Heart left ventricle (tissue), 16 donors: ENCODE measurements at regions not wholly inside any gene's neighbourhood (a gene's known extent, or its start where the extent isn't known, plus 50 kb on each side); places are given as distances from the start of the nearest gene placed in this dataset.

Experiments used
- ATAC-seq, 4 donors: fragments of 200-7000 bp; cut with Tn5 transposase; one replicate each; pipeline ENCODE4 v1.9.1; 2020 to 2022; ENCODE audit warnings: moderate library complexity in 4 of 4, mild to moderate bottlenecking in 3 of 4, moderate number of reproducible peaks in 1 of 4
- DNase-seq, 5 donors: peaks; one replicate each; pipeline ENCODE4 v3.0.0-alpha.2; 2020
- H3K27ac ChIP-seq, 12 donors: fragments of 200-600 bp; sonication (generic) in 4 of 12; one replicate each; pipeline versions ENCODE4 v1.5.0 to v1.8.0; 2016 to 2022; ENCODE audit warnings: mild to moderate bottlenecking in 2 of 12
- H3K27me3 ChIP-seq, 9 donors: fragments of 200-600 bp; sonication (generic) in 2 of 9; one replicate each; pipeline versions ENCODE4 v1.5.1 to v1.8.0; 2016 to 2022; ENCODE audit warnings: mild to moderate bottlenecking in 3 of 9
- H3K36me3 ChIP-seq, 9 donors: fragments of 200-600 bp; sonication (generic) in 2 of 9; one replicate each; pipeline versions ENCODE4 v1.5.0 to v1.8.0; 2018 to 2022; ENCODE audit warnings: mild to moderate bottlenecking in 2 of 9
- H3K4me1 ChIP-seq, 12 donors: fragments of 200-600 bp; sonication (generic) in 4 of 12; one replicate each; pipeline versions ENCODE4 v1.5.0 to v1.8.0; 2016 to 2022; ENCODE audit warnings: mild to moderate bottlenecking in 3 of 12
- H3K4me3 ChIP-seq, 12 donors: fragments of 200-600 bp; sonication (generic) in 4 of 12; one replicate each; pipeline versions ENCODE4 v1.5.0 to v1.8.0; 2017 to 2022; ENCODE audit warnings: mild to moderate bottlenecking in 9 of 12, moderate library complexity in 4 of 12
- H3K9me3 ChIP-seq, 12 donors: fragments of 200-600 bp; sonication (generic) in 4 of 12; one replicate each; pipeline versions ENCODE4 v1.5.0 to v1.8.0; 2016 to 2022; ENCODE audit warnings: mild to moderate bottlenecking in 1 of 12
- CTCF ChIP-seq, 12 donors: fragments of 200-600 bp; sonication (generic) in 4 of 12; IDR thresholded peaks; one replicate each; pipeline versions ENCODE4 v1.5.0 to v1.8.0; 2018 to 2022; ENCODE audit warnings: antibody characterized with exemption in 12 of 12, mild to moderate bottlenecking in 5 of 12
- POLR2A ChIP-seq, 2 donors: fragments of 450-650 bp; IDR thresholded peaks; one replicate each; pipeline ENCODE4 v1.6.1; 2017; ENCODE audit warnings: antibody characterized with exemption in 2 of 2, mild to moderate bottlenecking in 2 of 2, moderate library complexity in 2 of 2
- WGBS, 4 donors: extraction: QIAGEN DNeasy Blood & Tissue Kit in 2 of 4; methylation state at CpG; one replicate each; pipeline versions ENCODE4 v1.1.5 to v1.1.7; 2013 to 2018; 5-methylcytosine and 5-hydroxymethylcytosine counted together
- intact Hi-C, 10 donors: fragments of 100-400 bp; cut with DNase I; formaldehyde crosslinking; loops; one replicate each; pipeline versions ENCODE4 v1.11.1 to v1.14.2; 2022
- donor health status: ischemic (EF 13 %, LVEDD 7.1; RV severe dilation, severe dysfunction).
- donor health status: healthy with polysubstance abuse.
- donor health status: DM: no; HTN: yes; CAD: no.
- donor health status: DM: no; HTN: no; CAD: no.
- donor health status: ischemic (EF 25% LVEDD 6.9; RV normal size, moderate dysfunction).
- donor health status: ischemic (EF 25% LVEDD 5.7; RV mildly dilated, moderate dysfunction).
- donor health status: healthy.
- donor health status: DM: yes; HTN: yes; CAD: no.
- donor health status: ischemic (EF 35%, LVEDD 5.7; RV mildly dilated, moderate dysfunction).
- donor health status: nonischemic (EF 11% LVEDD 7.7; RV severe dilation, severe dysfunction).
- donor health status: DM: yes; HTN: yes; CAD: no.
- donor health status: PGD.
- donor health status: ischemic (EF 29% LVEDD 5.4; RV normal size, mild dysfunction).
- donor health status: nonischemic (EF 23%, LVEDD 6.1; RV moderate dilation, normal function).

- no peak for DNase-seq
- TF ChIP-seq CTCF (IDR thresholded peaks at IDR 0.05) = no peak
- no peak for TF ChIP-seq POLR2A (IDR thresholded peaks at IDR 0.05)
- Histone ChIP-seq H3K4me1 (no peaks in the 10 kb centered on the region), H3K27me3 (no peaks in the 10 kb centered on the region), H3K27ac (no peak overlapping the region), H3K9me3 (no peaks in the 10 kb centered on the region), H3K36me3 (no peaks in the 10 kb centered on the region), H3K4me3 (no peak overlapping the region)
- no peak for ATAC-seq
- 92 to 95% (median 93%) methylated on average over 4 to 28 of the region's 28 CpGs for WGBS, 4 donors
- intact Hi-C loops = no loop called here
Measured at GRCh38 chr5:4837489-4838058, 302.6 kb upstream of the ADAMTS16 start.

GRCh38 chr5:4845221-4845620 lies 294.9 kb upstream of the ADAMTS16 start:
- Histone ChIP-seq H3K4me3 (no peak overlapping the region), H3K9me3 (no peaks in the 10 kb centered on the region), H3K27ac (no peak overlapping the region), H3K36me3 (no peaks in the 10 kb centered on the region), H3K27me3 (no peaks in the 10 kb centered on the region), H3K4me1 (no peaks in the 10 kb centered on the region)
- intact Hi-C loops = no loop called here
- WGBS, 4 donors = 86 to 93% (median 90%) methylated on average over 3 of the region's 3 CpGs
- DNase-seq = no peak
- no peak for TF ChIP-seq POLR2A (IDR thresholded peaks at IDR 0.05)
- TF ChIP-seq CTCF (IDR thresholded peaks at IDR 0.05) = no peak
- no peak for ATAC-seq

- DNase-seq (no peak), ATAC-seq (no peak)
- intact Hi-C loops = no loop called here
- Histone ChIP-seq H3K9me3 (no peaks in the 10 kb centered on the region), H3K27ac (no peak overlapping the region), H3K36me3 (no peaks in the 10 kb centered on the region), H3K4me3 (no peak overlapping the region), H3K27me3 (no peaks in the 10 kb centered on the region), H3K4me1 (no peaks in the 10 kb centered on the region)
- TF ChIP-seq CTCF (IDR thresholded peaks at IDR 0.05) (no peak), POLR2A (IDR thresholded peaks at IDR 0.05) (no peak)
- WGBS, 4 donors = 82 to 92% (median 88%) methylated on average over 3 of the region's 3 CpGs
Measured at GRCh38 chr5:4847766-4848165, 292.4 kb upstream of the ADAMTS16 start.

- Histone ChIP-seq H3K36me3 (no peaks in the 10 kb centered on the region), H3K4me3 (no peak overlapping the region), H3K9me3 (no peaks in the 10 kb centered on the region), H3K27me3 (no peaks in the 10 kb centered on the region), H3K27ac (no peak overlapping the region), H3K4me1 (no peaks in the 10 kb centered on the region)
- TF ChIP-seq CTCF (IDR thresholded peaks at IDR 0.05) (no peak), POLR2A (IDR thresholded peaks at IDR 0.05) (no peak)
- 33 to 42% (median 33%) methylated on average over 5 of the region's 5 CpGs for WGBS, 4 donors
- DNase-seq (no peak), ATAC-seq (no peak)
- intact Hi-C loops = no loop called here
Measured at GRCh38 chr5:4855036-4855435, 285.1 kb upstream of the ADAMTS16 start.
